ENCODE measurements at regions not wholly inside any gene's neighbourhood (a gene's known extent, or its start where the extent isn't known, plus 50 kb on each side); places are given as distances from the start of the nearest gene placed in this dataset.
"Not testable (repeated sequence)": the region's sequence is repeated elsewhere in the genome, so short reads cannot be mapped to it uniquely, and the experiment has no call there.

- H2BK12ac ChIP-seq (ENCODE audit: low read depth, low read length); H4K91ac ChIP-seq (replicated peaks; ENCODE audit: insufficient read length, low read length); H2AK5ac ChIP-seq (ENCODE audit: low read depth, low read length); H4K8ac ChIP-seq (ENCODE audit: extremely low read depth, insufficient read depth, low read length); H2BK20ac ChIP-seq (ENCODE audit: low read length); H2BK15ac ChIP-seq (ENCODE audit: low read length); H2BK120ac ChIP-seq (replicated peaks; ENCODE audit: low read depth, low read length); H3K9ac ChIP-seq (replicated peaks in 1 of 4; ENCODE audit: extremely low read depth in 1 of 4, low read depth in 3 of 4, low read length in 3 of 4); H3K27me3 ChIP-seq (replicated peaks in 1 of 4; ENCODE audit: control insufficient read depth in 3 of 4, extremely low read depth in 1 of 4, insufficient read depth in 3 of 4, low read length in 3 of 4); H3K18ac ChIP-seq (ENCODE audit: extremely low read depth, low read length); H2BK5ac ChIP-seq (ENCODE audit: low read depth, low read length); CTCF ChIA-PET (ENCODE audit: partially characterized antibody); DNase-seq (ENCODE audit: low read depth in 1 of 2, low spot score in 2 of 2); H3K4me1 ChIP-seq (replicated peaks in 1 of 4; ENCODE audit: control insufficient read depth in 3 of 4, insufficient read depth in 4 of 4, low read length in 3 of 4); H3K79me1 ChIP-seq (ENCODE audit: low read depth, low read length); H3K14ac ChIP-seq (ENCODE audit: insufficient read length); H3K4ac ChIP-seq (replicated peaks; ENCODE audit: insufficient read length, low read depth, low read length); H3K4me2 ChIP-seq (ENCODE audit: insufficient read depth in 1 of 2, low read depth in 2 of 2, low read length in 2 of 2); H4K20me1 ChIP-seq (replicated peaks in 1 of 2; ENCODE audit: control insufficient read depth in 1 of 2, insufficient read depth in 2 of 2, low read length in 2 of 2); H3K4me3 ChIP-seq (ENCODE audit: extremely low read depth in 1 of 4, insufficient read depth in 2 of 4, low read depth in 3 of 4, low read length in 4 of 4); H3K23ac ChIP-seq (ENCODE audit: insufficient read length); H3K36me3 ChIP-seq (ENCODE audit: control insufficient read depth in 2 of 4, insufficient read depth in 4 of 4, low read length in 3 of 4); H3K79me2 ChIP-seq (ENCODE audit: control insufficient read depth in 1 of 2, insufficient read depth in 2 of 2, low read length in 2 of 2); H3K27ac ChIP-seq (ENCODE audit: low read depth, low read length); H3K23me2 ChIP-seq (ENCODE audit: low read depth, low read length); H3K56ac ChIP-seq (replicated peaks; ENCODE audit: insufficient read length, low read depth, low read length); FAIRE-seq; H4K5ac ChIP-seq (ENCODE audit: insufficient read length, low read depth, low read length); H2AFZ ChIP-seq (ENCODE audit: low read length); POLR2A ChIA-PET (ENCODE audit: partially characterized antibody): not testable (repeated sequence)
- peaks cover 26 to 53% of the 10 kb centered on the region in 2 experiments for H3K9me3 ChIP-seq (ENCODE audit: insufficient read depth in 2 of 2, low read depth in 1 of 2, low read length in 1 of 2)
- 76% methylated on average over 6 of the region's 13 CpGs; no CpG with 5 or more reads in 1 of the 2 experiments for WGBS, 2 experiments (ENCODE audit: extremely low coverage in 1 of 2, insufficient coverage in 1 of 2, insufficient read length in 1 of 2, insufficient replicate concordance in 2 of 2, low coverage in 1 of 2, low lambda C conversion rate in 2 of 2, missing lambda C conversion rate in 1 of 2)
Observed at GRCh38 chr1:125066849-125067248, 3882.1 kb downstream of the SRGAP2C start.

All from H1 (cell line).